ENCODE measurements at regions not wholly inside any gene's neighbourhood (a gene's known extent, or its start where the extent isn't known, plus 50 kb on each side); places are given as distances from the start of the nearest gene placed in this dataset.
"Not testable (repeated sequence)": the region's sequence is repeated elsewhere in the genome, so short reads cannot be mapped to it uniquely, and the experiment has no call there.

- Histone ChIP-seq H3K4me3 (no peak overlapping the region), H3K9me3 (peaks cover 0 to 12% (median 7%) of the 10 kb centered on the region in 4 donors), H3K4me1 (peaks cover 0 to 15% (median 0%) of the 10 kb centered on the region in 4 donors), H3K36me3 (no peaks in the 10 kb centered on the region), H3K27me3 (no peaks in the 10 kb centered on the region), H3K27ac (no peak overlapping the region)
- 88 to 95% (median 91%) methylated on average over 7 to 8 of the region's 8 CpGs for WGBS, 5 donors
- TF ChIP-seq EP300 (IDR thresholded peaks at IDR 0.05) (no peak), POLR2AphosphoS5 (IDR thresholded peaks at IDR 0.05) (no peak), CTCF (IDR thresholded peaks at IDR 0.05) (no peak), POLR2A (IDR thresholded peaks at IDR 0.05) (no peak)
- intact Hi-C loops (cut with DNase I; ENCODE audit: low total_unique reads) = no loop called here
- DNase-seq = no peak
Observed at GRCh38 chr4:75194180-75194579, 261.3 kb downstream of the PARM1 start.

DNA sequence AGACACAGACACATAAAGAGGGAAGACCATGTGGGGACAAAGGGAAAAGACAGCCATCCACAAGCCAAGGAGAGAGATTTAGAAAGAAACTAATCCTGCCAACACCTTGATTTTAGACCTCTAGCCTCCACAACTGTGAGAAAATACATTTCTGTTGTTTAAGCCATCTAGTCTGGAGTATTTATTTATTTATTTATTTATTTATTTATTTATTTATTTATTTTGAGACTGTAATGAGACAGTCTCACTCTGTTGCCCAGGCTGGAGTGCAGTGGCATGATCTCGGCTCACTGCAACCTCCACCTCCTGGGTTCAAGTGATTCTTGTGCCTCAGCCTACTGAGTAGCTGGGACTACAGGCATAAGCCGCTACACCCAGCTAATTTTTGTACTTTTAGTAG, 259.3 kb downstream of the PARM1 start:
- intact Hi-C loops (cut with DNase I; ENCODE audit: low total_unique reads); H3K4me3 ChIP-seq; H3K27me3 ChIP-seq; DNase-seq; H3K36me3 ChIP-seq; H3K9me3 ChIP-seq; H3K27ac ChIP-seq: not testable (repeated sequence)
- peaks cover 0 to 15% (median 0%) of the 10 kb centered on the region in 4 donors for H3K4me1 ChIP-seq
- WGBS, 5 donors = 64 to 94% (median 93%) methylated on average over 2 of the region's 2 CpGs

DNA sequence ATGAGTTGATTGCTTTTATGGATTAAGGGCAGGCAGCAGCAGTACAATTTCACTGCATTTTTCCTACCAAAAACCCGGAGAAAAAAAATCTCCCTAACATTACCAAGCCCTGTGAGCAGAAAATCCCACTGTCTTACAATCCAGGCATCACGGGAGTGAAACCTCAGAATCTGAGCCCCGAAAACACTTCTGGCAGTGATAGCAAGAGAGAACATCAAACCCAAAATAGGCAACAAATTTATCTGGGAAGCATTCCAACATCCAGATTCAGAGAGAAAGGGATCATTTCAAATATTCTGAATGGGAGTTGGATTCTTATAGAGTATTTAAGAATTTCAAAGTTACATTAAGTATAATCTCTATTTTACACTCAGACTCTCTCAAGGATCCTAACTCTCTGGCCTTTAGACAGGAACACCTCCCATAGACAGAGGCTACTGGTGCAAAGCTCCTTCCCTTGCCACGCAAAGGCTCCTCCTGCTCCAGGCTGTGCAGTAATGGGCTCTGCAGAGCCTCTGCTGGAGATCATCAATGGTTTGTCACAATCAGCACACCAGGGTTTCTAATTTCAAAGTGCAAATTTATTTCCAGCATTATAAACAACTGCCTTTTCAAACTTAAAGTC, 256.9 kb downstream of the PARM1 start:
- TF ChIP-seq EP300 (IDR thresholded peaks at IDR 0.05) = no peak
- no peak for TF ChIP-seq CTCF (IDR thresholded peaks at IDR 0.05)
- TF ChIP-seq POLR2A (IDR thresholded peaks at IDR 0.05) = no peak
- TF ChIP-seq POLR2AphosphoS5 (IDR thresholded peaks at IDR 0.05) = no peak

DNA sequence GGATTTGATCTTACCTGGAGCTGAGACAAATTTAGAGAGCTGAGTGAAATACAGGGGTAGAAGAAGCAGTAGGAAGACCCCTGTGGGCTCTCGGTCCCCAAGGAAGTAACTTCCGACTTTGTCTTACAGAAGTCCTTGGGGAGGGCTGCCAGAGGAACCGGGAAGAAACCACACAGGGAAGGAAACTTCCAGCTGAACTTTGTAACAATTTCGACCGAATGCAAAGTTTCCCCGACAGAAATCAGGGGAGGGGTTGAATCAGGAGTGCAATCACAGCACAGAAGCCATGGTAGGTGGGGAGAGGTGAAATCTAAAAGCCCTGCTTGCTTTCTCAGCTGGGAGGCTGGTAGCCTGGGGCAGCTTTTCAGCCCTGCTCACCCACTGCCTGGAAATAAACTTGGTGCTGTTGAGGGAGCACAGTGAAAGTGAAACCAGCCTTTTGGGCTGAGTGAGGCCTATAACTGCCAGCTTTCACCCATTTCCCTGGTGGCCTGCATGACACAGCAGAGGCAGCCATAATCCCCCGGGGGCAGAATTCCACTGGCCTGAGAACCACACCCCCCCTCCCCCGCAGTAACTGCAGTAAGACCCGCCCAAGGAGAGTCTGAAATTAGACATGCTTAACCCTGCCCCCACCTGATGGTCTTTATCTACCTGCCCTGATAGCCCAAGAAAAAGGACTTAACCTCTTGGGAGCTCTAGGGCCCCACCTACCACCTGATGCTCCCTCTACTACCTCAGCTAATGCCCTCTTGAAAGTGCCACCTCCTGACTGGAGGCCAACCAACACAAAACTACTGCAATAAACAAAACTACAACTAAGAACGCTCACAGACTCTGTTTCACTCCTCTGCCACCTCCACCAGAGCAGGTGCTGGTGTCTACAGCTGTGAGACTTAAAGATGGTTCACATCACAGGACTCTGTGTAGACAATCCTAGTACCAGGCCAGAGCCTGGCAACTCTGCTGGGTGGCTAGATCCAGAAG, 248.2 kb downstream of the PARM1 start:
- intact Hi-C loops (cut with DNase I; ENCODE audit: low total_unique reads) = no loop called here
- DNase-seq = peak in 1 of 2 donors; percentile 5
- Histone ChIP-seq H3K27me3 (no peaks in the 10 kb centered on the region), H3K9me3 (no peaks in the 10 kb centered on the region), H3K36me3 (no peaks in the 10 kb centered on the region), H3K4me1 (peaks cover 0 to 4% (median 0%) of the 10 kb centered on the region in 4 donors), H3K4me3 (peak overlapping the region in 2 of 4 donors; percentile 14 to 18), H3K27ac (peak overlapping the region in 2 of 5 donors; percentile 9 to 38)
- TF ChIP-seq POLR2AphosphoS5 (IDR thresholded peaks at IDR 0.05) (no peak), EP300 (IDR thresholded peaks at IDR 0.05) (no peak), CTCF (IDR thresholded peaks at IDR 0.05) (no peak), POLR2A (IDR thresholded peaks at IDR 0.05) (no peak)
- WGBS, 5 donors = 59 to 80% (median 73%) methylated on average over 10 of the region's 10 CpGs

More for the DNA sequence above, 256.9 kb downstream of the PARM1 start:
- peak in 1 of 2 donors; percentile 23 for DNase-seq
- 53 to 72% (median 61%) methylated on average over 4 of the region's 4 CpGs for WGBS, 5 donors
- Histone ChIP-seq H3K9me3 (no peaks in the 10 kb centered on the region), H3K36me3 (no peaks in the 10 kb centered on the region), H3K27ac (peak overlapping the region in 1 of 5 donors; percentile 26), H3K4me1 (peaks cover 0 to 15% (median 0%) of the 10 kb centered on the region in 4 donors), H3K4me3 (no peak overlapping the region), H3K27me3 (no peaks in the 10 kb centered on the region)
- intact Hi-C loops (cut with DNase I; ENCODE audit: low total_unique reads) = no loop called here

Measured in stomach (tissue), 8 donors.